Activated naive CD4-positive, alpha-beta T cell treated with Interleukin-2 at 50 U/mL for 16 hours (primary cell): ENCODE measurements at regions not wholly inside any gene's neighbourhood (a gene's known extent, or its start where the extent isn't known, plus 50 kb on each side); places are given as distances from the start of the nearest gene placed in this dataset.
"Not testable (repeated sequence)": the region's sequence is repeated elsewhere in the genome, so short reads cannot be mapped to it uniquely, and the experiment has no call there.

Experiments
- DNase-seq: peaks from one replicate; pipeline ENCODE4 v3.0.0-alpha.2; 2020

GRCh38 chr21:34219334-34220060, 144.3 kb upstream of the KCNE2 start:
- no peak for DNase-seq

- no peak for DNase-seq
Measured at GRCh38 chr21:34220556-34221195, 143.1 kb upstream of the KCNE2 start.

- DNase-seq, result no peak
Measured at GRCh38 chr21:34221331-34222030, 142.3 kb upstream of the KCNE2 start.

- DNase-seq, result no peak
Measured at GRCh38 chr21:34222031-34222335, 141.8 kb upstream of the KCNE2 start.

GRCh38 chr21:34223376-34223775, 140.4 kb upstream of the KCNE2 start:
- DNase-seq, result no peak

- no peak for DNase-seq
Measured at GRCh38 chr21:34227386-34227852, 136.4 kb upstream of the KCNE2 start.

- DNase-seq, result no peak
Measured at GRCh38 chr21:34228792-34229191, 135.0 kb upstream of the KCNE2 start.

- DNase-seq, result no peak
Measured at GRCh38 chr21:34229353-34229752, 134.5 kb upstream of the KCNE2 start.

- DNase-seq, result not testable (repeated sequence)
Measured at GRCh38 chr21:34233741-34234140, 130.1 kb upstream of the KCNE2 start.

GRCh38 chr21:34235514-34235913, 128.3 kb upstream of the KCNE2 start:
- no peak for DNase-seq

GRCh38 chr21:34242973-34243372, 120.8 kb upstream of the KCNE2 start:
- DNase-seq, result no peak

GRCh38 chr21:34243562-34243961, 120.2 kb upstream of the KCNE2 start:
- peak; percentile 6 for DNase-seq

GRCh38 chr21:34252751-34253150, 111.1 kb upstream of the KCNE2 start:
- DNase-seq, result no peak

- DNase-seq, result no peak
Measured at GRCh38 chr21:34255073-34255472, 108.7 kb upstream of the KCNE2 start.

GRCh38 chr21:34260277-34261008, 103.4 kb upstream of the KCNE2 start:
- no peak for DNase-seq

GRCh38 chr21:34261841-34262468, 101.9 kb upstream of the KCNE2 start:
- DNase-seq, result no peak

- DNase-seq, result no peak
Measured at GRCh38 chr21:34262469-34262845, 101.3 kb upstream of the KCNE2 start.

GRCh38 chr21:34263629-34264028, 100.2 kb upstream of the KCNE2 start:
- no peak for DNase-seq

- DNase-seq, result no peak
Measured at GRCh38 chr21:34266351-34266750, 97.5 kb upstream of the KCNE2 start.

GRCh38 chr21:34268493-34268892, 95.3 kb upstream of the KCNE2 start:
- no peak for DNase-seq

- DNase-seq, result no peak
Measured at GRCh38 chr21:34270411-34270810, 93.4 kb upstream of the KCNE2 start.

GRCh38 chr21:34271189-34271851, 92.5 kb upstream of the KCNE2 start:
- no peak for DNase-seq
